ENCODE measurements at regions not wholly inside any gene's neighbourhood (a gene's known extent, or its start where the extent isn't known, plus 50 kb on each side); places are given as distances from the start of the nearest gene placed in this dataset.

- no peak for TF ChIP-seq CTCF (IDR thresholded peaks at IDR 0.05)
- TF ChIP-seq POLR2A (IDR thresholded peaks at IDR 0.05) = no peak
Observed at GRCh38 chr15:94858011-94858410, 626.6 kb downstream of the MCTP2 start.
